H1 (cell line): ENCODE measurements at regions not wholly inside any gene's neighbourhood (a gene's known extent, or its start where the extent isn't known, plus 50 kb on each side); places are given as distances from the start of the nearest gene placed in this dataset.

Experiments used
- CTCF ChIA-PET: fragments of 300-600 bp; sonication (Branson Sonifier 250); formaldehyde crosslinking; loops from one replicate; lab custom pipeline; 2021; ENCODE audit not compliant: partially characterized antibody; lab: Charles Lee
- POLR2A ChIA-PET: fragments of 300-600 bp; sonication (Branson Sonifier 250); formaldehyde crosslinking; loops from one replicate; lab custom pipeline; 2021; ENCODE audit warnings: inconsistent platforms; ENCODE audit not compliant: partially characterized antibody; lab: Charles Lee
- DNase-seq, 2 experiments: peaks; one replicate each; pipeline versions ENCODE4 v3.0.0 to v3.0.0-alpha.2; 2010 to 2022; ENCODE audit warnings: low spot score in 2 of 2, low read depth in 1 of 2, mixed read lengths in 1 of 2
- FAIRE-seq: peaks from 2 replicates; lab custom pipeline; 2011; peaks lifted over from hg19 to GRCh38; lab: Jason Lieb, UNC
- H2AFZ ChIP-seq: 2 replicates; pipeline ENCODE4 v1.8.1; 2012; ENCODE audit warnings: low read length, inconsistent platforms
- H2AK5ac ChIP-seq: 2 replicates; pipeline ENCODE4 v1.6.1; 2013; ENCODE audit warnings: low read depth, low read length
- H2BK120ac ChIP-seq: replicated peaks from 2 replicates; pipeline ENCODE3; 2013; ENCODE audit warnings: low read depth, low read length, inconsistent platforms
- H2BK12ac ChIP-seq: 2 replicates; pipeline ENCODE4 v1.6.1; 2013; ENCODE audit warnings: low read depth, low read length
- H2BK15ac ChIP-seq: 2 replicates; pipeline ENCODE4 v1.6.1; 2013; ENCODE audit warnings: low read length
- H2BK20ac ChIP-seq: 2 replicates; pipeline ENCODE4 v1.6.1; 2013; ENCODE audit warnings: low read length
- H2BK5ac ChIP-seq: 2 replicates; pipeline ENCODE4 v1.6.1; 2013; ENCODE audit warnings: low read depth, low read length
- H3K14ac ChIP-seq: 2 replicates; pipeline ENCODE4 v1.6.1; 2013; ENCODE audit warnings: inconsistent platforms; ENCODE audit not compliant: insufficient read length
- H3K18ac ChIP-seq: 2 replicates; pipeline ENCODE4 v1.6.1; 2013; ENCODE audit warnings: low read length; ENCODE audit errors: extremely low read depth
- H3K23ac ChIP-seq: 2 replicates; pipeline ENCODE4 v1.6.1; 2013; ENCODE audit warnings: inconsistent platforms; ENCODE audit not compliant: insufficient read length
- H3K23me2 ChIP-seq: 2 replicates; pipeline ENCODE4 v1.6.1; 2013; ENCODE audit warnings: low read depth, low read length
- H3K27ac ChIP-seq: 2 replicates; pipeline ENCODE4 v1.6.1; 2011; ENCODE audit warnings: low read depth, low read length, inconsistent platforms
- H3K27me3 ChIP-seq, 4 experiments: replicated peaks in 1 of 4; 1 replicate in 1 of 4; 2 replicates in 3 of 4; pipeline versions ENCODE4 v1.6.1 to v1.8.1; 2011 to 2013; ENCODE audit warnings: low read length in 3 of 4, mild to moderate bottlenecking in 3 of 4, inconsistent platforms in 2 of 4, mixed read lengths in 2 of 4, moderate library complexity in 1 of 4; ENCODE audit not compliant: control insufficient read depth in 3 of 4, insufficient read depth in 3 of 4; ENCODE audit errors: extremely low read depth in 1 of 4
- H3K36me3 ChIP-seq, 4 experiments: 2 replicates each; pipeline versions ENCODE4 v1.6.1 to v1.8.1; 2011 to 2013; ENCODE audit warnings: mild to moderate bottlenecking in 4 of 4, low read length in 3 of 4, moderate library complexity in 2 of 4, control low read depth in 1 of 4, inconsistent platforms in 1 of 4; ENCODE audit not compliant: insufficient read depth in 4 of 4, control insufficient read depth in 2 of 4
- H3K4ac ChIP-seq: replicated peaks from 2 replicates; pipeline ENCODE3; 2013; ENCODE audit warnings: low read length, low read depth, mixed read lengths, inconsistent platforms; ENCODE audit not compliant: insufficient read length
- H3K4me1 ChIP-seq, 4 experiments: replicated peaks in 1 of 4; 1 replicate in 1 of 4; 2 replicates in 3 of 4; pipeline versions ENCODE4 v1.6.1 to v1.8.1; 2011 to 2013; ENCODE audit warnings: low read length in 3 of 4, inconsistent platforms in 2 of 4, mixed read lengths in 1 of 4; ENCODE audit not compliant: insufficient read depth in 4 of 4, control insufficient read depth in 3 of 4
- H3K4me2 ChIP-seq, 2 experiments: 2 replicates each; pipeline versions ENCODE4 v1.6.1 to v1.8.1; 2011 to 2013; ENCODE audit warnings: low read depth in 2 of 2, low read length in 2 of 2, control low read depth in 1 of 2, inconsistent platforms in 1 of 2, mild to moderate bottlenecking in 1 of 2; ENCODE audit not compliant: insufficient read depth in 1 of 2
- H3K4me3 ChIP-seq, 4 experiments: fragments of 200-600, 300-600 bp in 1 of 4; sonication (generic), shearing (Covaris generic), sonication (Bioruptor Twin) in 1 of 4; 2 replicates each; pipeline versions ENCODE4 v1.5.1 to v1.8.1; 2011 to 2016; ENCODE audit warnings: low read length in 4 of 4, low read depth in 3 of 4, control low read depth in 2 of 4, inconsistent platforms in 2 of 4, mild to moderate bottlenecking in 2 of 4, mixed read lengths in 1 of 4, moderate library complexity in 1 of 4; ENCODE audit not compliant: insufficient read depth in 2 of 4; ENCODE audit errors: extremely low read depth in 1 of 4
- H3K56ac ChIP-seq: replicated peaks from 2 replicates; pipeline ENCODE3; 2013; ENCODE audit warnings: low read depth, mild to moderate bottlenecking, mixed read lengths, low read length, inconsistent platforms; ENCODE audit not compliant: insufficient read length
- H3K79me1 ChIP-seq: 2 replicates; pipeline ENCODE4 v1.6.1; 2013; ENCODE audit warnings: low read depth, low read length, control low read depth
- H3K79me2 ChIP-seq, 2 experiments: 2 replicates each; pipeline versions ENCODE4 v1.6.1 to v1.8.1; 2012 to 2013; ENCODE audit warnings: low read length in 2 of 2, mild to moderate bottlenecking in 2 of 2, inconsistent platforms in 1 of 2; ENCODE audit not compliant: insufficient read depth in 2 of 2, control insufficient read depth in 1 of 2
- H3K9ac ChIP-seq, 4 experiments: replicated peaks in 1 of 4; 1 replicate in 1 of 4; 2 replicates in 3 of 4; pipeline versions ENCODE4 v1.6.1 to v1.8.1; 2011 to 2013; ENCODE audit warnings: low read depth in 3 of 4, low read length in 3 of 4, control low read depth in 2 of 4, mild to moderate bottlenecking in 2 of 4, moderate library complexity in 2 of 4, inconsistent platforms in 1 of 4; ENCODE audit errors: extremely low read depth in 1 of 4
- H3K9me3 ChIP-seq, 2 experiments: 2 replicates each; pipeline versions ENCODE4 v1.6.1 to v1.8.1; 2012 to 2013; ENCODE audit warnings: mild to moderate bottlenecking in 2 of 2, moderate library complexity in 2 of 2, control low read depth in 1 of 2, inconsistent platforms in 1 of 2, low read depth in 1 of 2, low read length in 1 of 2, mixed read lengths in 1 of 2; ENCODE audit not compliant: insufficient read depth in 2 of 2
- H4K20me1 ChIP-seq, 2 experiments: replicated peaks in 1 of 2; 2 replicates each; pipeline versions ENCODE3 to v1.8.1; 2011 to 2013; ENCODE audit warnings: inconsistent platforms in 2 of 2, low read length in 2 of 2, mild to moderate bottlenecking in 1 of 2; ENCODE audit not compliant: insufficient read depth in 2 of 2, control insufficient read depth in 1 of 2
- H4K5ac ChIP-seq: 2 replicates; pipeline ENCODE4 v1.6.1; 2013; ENCODE audit warnings: low read length, low read depth, mixed read lengths, inconsistent platforms; ENCODE audit not compliant: insufficient read length
- H4K8ac ChIP-seq: 2 replicates; pipeline ENCODE4 v1.8.0; 2013; ENCODE audit warnings: mild to moderate bottlenecking, moderate library complexity, low read length, inconsistent platforms; ENCODE audit not compliant: insufficient read depth; ENCODE audit errors: extremely low read depth
- H4K91ac ChIP-seq: replicated peaks from 2 replicates; pipeline ENCODE3; 2013; ENCODE audit warnings: low read length, mixed read lengths, inconsistent platforms; ENCODE audit not compliant: insufficient read length
- ASH2L ChIP-seq: fragments of 200-600, 300-600 bp; sonication (generic); IDR thresholded peaks from one replicate; pipeline ENCODE4 v1.7.1; 2017; ENCODE audit warnings: low read length
- CBX5 ChIP-seq: fragments of 300-800, 300-1000 bp; sonication (generic); IDR thresholded peaks from 2 replicates; pipeline ENCODE4 v1.7.1; 2016; ENCODE audit warnings: antibody characterized with exemption, low read length, low read depth
- CREB1 ChIP-seq: IDR thresholded peaks from 2 replicates; pipeline ENCODE4 v1.6.1; 2012; ENCODE audit warnings: inconsistent platforms
- POLR2A ChIP-seq, 2 experiments: IDR thresholded peaks; 1 replicate in 1 of 2; 2 replicates in 1 of 2; pipeline ENCODE4 v1.6.1; 2011; ENCODE audit warnings: low read depth in 2 of 2, low read length in 2 of 2, mild to moderate bottlenecking in 2 of 2; ENCODE audit errors: control extremely low read depth in 1 of 2
- SAP30 ChIP-seq: fragments of 300-600 bp; sonication (generic); IDR thresholded peaks from 2 replicates; pipeline ENCODE4 v1.7.1; 2012; ENCODE audit warnings: low read length, moderate library complexity, mild to moderate bottlenecking, inconsistent platforms; ENCODE audit not compliant: insufficient read depth, insufficient replicate concordance
- SIRT6 ChIP-seq: IDR thresholded peaks from one replicate; pipeline ENCODE4 v1.7.1; 2012; ENCODE audit warnings: low read length, inconsistent platforms
- SP2 ChIP-seq: IDR thresholded peaks from 2 replicates; pipeline ENCODE4 v1.6.1; 2012; ENCODE audit warnings: mild to moderate bottlenecking, low read length, inconsistent platforms
- SP4 ChIP-seq: IDR thresholded peaks from 2 replicates; pipeline ENCODE4 v1.6.1; 2012; ENCODE audit warnings: low read length, inconsistent platforms
- SRF ChIP-seq: IDR thresholded peaks from 2 replicates; pipeline ENCODE4 v1.6.1; 2011; ENCODE audit warnings: mild to moderate bottlenecking, low read depth, low read length, moderate library complexity
- TBP ChIP-seq: IDR thresholded peaks from 2 replicates; pipeline ENCODE4 v1.6.1; 2011; ENCODE audit warnings: low read depth, low read length, improper control_type of control experiment
- TEAD4 ChIP-seq: IDR thresholded peaks from 2 replicates; pipeline ENCODE4 v1.6.1; 2012; ENCODE audit warnings: low read depth, low read length, inconsistent platforms, mixed read lengths
- YY1 ChIP-seq: IDR thresholded peaks from 2 replicates; pipeline ENCODE4 v1.6.1; 2011; ENCODE audit warnings: low read depth, mild to moderate bottlenecking, low read length
- WGBS, 2 experiments: shearing (Covaris generic) in 1 of 2; methylation state at CpG; one replicate each; pipeline versions ENCODE4 v1.1.6 to v1.1.7; 2013 to 2015; ENCODE audit warnings: low lambda C conversion rate in 2 of 2, mixed read lengths in 2 of 2, inconsistent platforms in 1 of 2, low coverage in 1 of 2, missing lambda C conversion rate in 1 of 2; ENCODE audit not compliant: insufficient replicate concordance in 2 of 2, insufficient coverage in 1 of 2, insufficient read length in 1 of 2; ENCODE audit errors: extremely low coverage in 1 of 2, missing lambda C conversion rate in 1 of 2; 5-methylcytosine and 5-hydroxymethylcytosine counted together

GRCh38 chr4:108399610-108400265 lies 220.6 kb upstream of the RPL34 start:
- FAIRE-seq (no peak), DNase-seq (no peak)
- H2BK20ac ChIP-seq: no peak overlapping the region
- H3K4me1 ChIP-seq: peaks cover 0 to 4% (median under 1%) of the 10 kb centered on the region in 4 experiments; a peak in 1 of 7 replicates
- H2AFZ ChIP-seq: no peak overlapping the region
- no peak overlapping the region for H3K9ac ChIP-seq
- no peaks in the 10 kb centered on the region for H3K9me3 ChIP-seq
- H3K4me2 ChIP-seq: no peak overlapping the region
- H3K14ac ChIP-seq: no peak overlapping the region
- H2BK5ac ChIP-seq: no peak overlapping the region
- H3K4me3 ChIP-seq: no peak overlapping the region
- H2BK12ac ChIP-seq: no peak overlapping the region
- ChIA-PET CTCF (interaction anchor here (0.6 kb wide), 1 partner anchor 105 kb away, joined by 4 read pairs; no protein-coding TSS in a partner anchor), POLR2A (no interaction called here)
- H4K8ac ChIP-seq: no peak overlapping the region
- H3K27me3 ChIP-seq: no peaks in the 10 kb centered on the region; a peak in 1 of 7 replicates
- no peaks in the 10 kb centered on the region for H3K79me2 ChIP-seq
- no peak overlapping the region for H3K4ac ChIP-seq
- H4K91ac ChIP-seq: no peak overlapping the region
- H2BK15ac ChIP-seq: no peak overlapping the region
- no peak overlapping the region for H4K5ac ChIP-seq
- peaks cover 9% of the 10 kb centered on the region for H3K23me2 ChIP-seq
- no peak overlapping the region for H3K23ac ChIP-seq
- 86% methylated on average over 12 of the region's 12 CpGs; no CpG with 5 or more reads in 1 of the 2 experiments for WGBS, 2 experiments
- H2BK120ac ChIP-seq: no peak overlapping the region
- no peak overlapping the region for H2AK5ac ChIP-seq
- H3K56ac ChIP-seq: no peak overlapping the region
- H3K18ac ChIP-seq: no peak overlapping the region
- H3K36me3 ChIP-seq: no peaks in the 10 kb centered on the region
- no peaks in the 10 kb centered on the region for H3K79me1 ChIP-seq
- H3K27ac ChIP-seq: no peak overlapping the region
- peaks cover 0 to 5% of the 10 kb centered on the region in 2 experiments for H4K20me1 ChIP-seq
- TF ChIP-seq POLR2A (IDR thresholded peaks at IDR 0.05; ENCODE audit: control extremely low read depth in 1 of 2, low read depth in 2 of 2, low read length in 2 of 2) (no peak), SRF (no peak), YY1 (no peak), CREB1 (no peak), SP2 (no peak), CBX5 (no peak), TBP (no peak), ASH2L (no peak), SP4 (no peak), SAP30 (no peak), SIRT6 (no peak), TEAD4 (no peak)
